ENCODE measurements at regions not wholly inside any gene's neighbourhood (a gene's known extent, or its start where the extent isn't known, plus 50 kb on each side); places are given as distances from the start of the nearest gene placed in this dataset.

GRCh38 chr6:9851006-9851405 lies 563.9 kb downstream of the TFAP2A start:
- no peak overlapping the region for H3K27ac ChIP-seq (ENCODE audit: low read length)
- no peak overlapping the region for H3K27ac Mint-ChIP-seq
- DNase-seq (no peak), ATAC-seq (no peak)
- peaks cover 19% of the 10 kb centered on the region for H3K9me3 ChIP-seq (ENCODE audit: control insufficient read depth, insufficient read depth, low read length)
- 43% methylated on average over 2 of the region's 2 CpGs for WGBS (ENCODE audit: insufficient coverage)
- TF ChIP-seq CTCF (IDR thresholded peaks at IDR 0.05), result no peak
- H3K27me3 ChIP-seq (ENCODE audit: control insufficient read depth, insufficient read depth, low read length), result no peaks in the 10 kb centered on the region
- no peaks in the 10 kb centered on the region for H3K27me3 Mint-ChIP-seq (ENCODE audit: low read depth in 2 of 2)
- H3K36me3 Mint-ChIP-seq, result peaks cover 24% of the 10 kb centered on the region
- no peaks in the 10 kb centered on the region for H3K4me1 ChIP-seq (ENCODE audit: control insufficient read depth, insufficient read depth, low read length)
- peaks cover 16 to 35% of the 10 kb centered on the region in 2 donors for H3K9me3 Mint-ChIP-seq
- H3K4me1 Mint-ChIP-seq, result no peaks in the 10 kb centered on the region
- H3K4me3 Mint-ChIP-seq, result no peak overlapping the region
- no peaks in the 10 kb centered on the region for H3K36me3 ChIP-seq (ENCODE audit: control insufficient read depth, insufficient read depth, low read length)
- H3K4me3 ChIP-seq (ENCODE audit: low read length), result no peak overlapping the region
- intact Hi-C loops (cut with micrococcal nuclease), result no loop called here

GRCh38 chr6:9848094-9848493 lies 566.8 kb downstream of the TFAP2A start:
- H3K27me3 Mint-ChIP-seq (ENCODE audit: low read depth in 2 of 2), result no peaks in the 10 kb centered on the region
- no peaks in the 10 kb centered on the region for H3K4me1 Mint-ChIP-seq
- Histone ChIP-seq H3K4me1 (ENCODE audit: control insufficient read depth, insufficient read depth, low read length) (no peaks in the 10 kb centered on the region), H3K27ac (ENCODE audit: low read length) (no peak overlapping the region), H3K36me3 (ENCODE audit: control insufficient read depth, insufficient read depth, low read length) (no peaks in the 10 kb centered on the region), H3K4me3 (ENCODE audit: low read length) (no peak overlapping the region), H3K27me3 (ENCODE audit: control insufficient read depth, insufficient read depth, low read length) (no peaks in the 10 kb centered on the region), H3K9me3 (ENCODE audit: control insufficient read depth, insufficient read depth, low read length) (peaks cover 19% of the 10 kb centered on the region)
- H3K27ac Mint-ChIP-seq, result no peak overlapping the region
- no peak for TF ChIP-seq CTCF (IDR thresholded peaks at IDR 0.05)
- ATAC-seq (no peak), DNase-seq (no peak)
- 81% methylated on average over 1 of the region's 1 CpG for WGBS (ENCODE audit: insufficient coverage)
- peaks cover 14 to 22% of the 10 kb centered on the region in 2 donors for H3K9me3 Mint-ChIP-seq
- peaks cover 18% of the 10 kb centered on the region for H3K36me3 Mint-ChIP-seq
- H3K4me3 Mint-ChIP-seq, result no peak overlapping the region
- intact Hi-C loops (cut with micrococcal nuclease), result no loop called here

GRCh38 chr6:9841886-9842725 lies 572.8 kb downstream of the TFAP2A start:
- intact Hi-C loops (cut with micrococcal nuclease), result no loop called here
- H3K27ac Mint-ChIP-seq, result no peak overlapping the region

More at GRCh38 chr6:9841886-9842725, 572.8 kb downstream of the TFAP2A start:
- no peaks in the 10 kb centered on the region for H3K4me1 ChIP-seq (ENCODE audit: control insufficient read depth, insufficient read depth, low read length)
- no peaks in the 10 kb centered on the region for H3K9me3 ChIP-seq (ENCODE audit: control insufficient read depth, insufficient read depth, low read length)
- whole genome bisulfite sequencing (ENCODE audit: insufficient coverage), result 54% methylated on average over 7 of the region's 9 CpGs
- H3K27ac ChIP-seq (ENCODE audit: low read length), result no peak overlapping the region
- H3K27me3 ChIP-seq (ENCODE audit: control insufficient read depth, insufficient read depth, low read length), result no peaks in the 10 kb centered on the region
- H3K27me3 Mint-ChIP-seq (ENCODE audit: low read depth in 2 of 2), result no peaks in the 10 kb centered on the region
- no peak overlapping the region for H3K4me3 ChIP-seq (ENCODE audit: low read length)
- ATAC-seq (no peak), DNase-seq (no peak)
- peaks cover 3% of the 10 kb centered on the region for H3K36me3 Mint-ChIP-seq
- no peak overlapping the region for H3K4me3 Mint-ChIP-seq
- H3K9me3 Mint-ChIP-seq, result peaks cover 10 to 18% of the 10 kb centered on the region in 2 donors
- no peaks in the 10 kb centered on the region for H3K4me1 Mint-ChIP-seq
- no peak for TF ChIP-seq CTCF (IDR thresholded peaks at IDR 0.05)
- H3K36me3 ChIP-seq (ENCODE audit: control insufficient read depth, insufficient read depth, low read length), result no peaks in the 10 kb centered on the region

Data from natural killer cell (primary cell).